Lung (tissue), 1 donor: ENCODE measurements at regions not wholly inside any gene's neighbourhood (a gene's known extent, or its start where the extent isn't known, plus 50 kb on each side); places are given as distances from the start of the nearest gene placed in this dataset. TPM values are rescaled to one million over a fixed set of nuclear protein-coding genes. Genes with fewer than 3 reads are reported as not detected.

Experiments
- small RNA-seq: library from RNA; depleted of rRNA; stranded (forward); fragments of <200 nt; gene quantifications from one replicate; pipeline ENCODE3, GENCODE V24; 2014; ENCODE audit warnings: low replicate concordance

Small RNA genes in the stretch of these regions (small RNA-seq; reads per million reads assigned to genes)
- gene RN7SKP168 = not detected
